ENCODE measurements at regions not wholly inside any gene's neighbourhood (a gene's known extent, or its start where the extent isn't known, plus 50 kb on each side); places are given as distances from the start of the nearest gene placed in this dataset.

- TF ChIP-seq CTCF (IDR thresholded peaks at IDR 0.05) = peak; percentile 64 to 86 (median 80)
- no peak for TF ChIP-seq POLR2A (IDR thresholded peaks at IDR 0.05)
- no peak for TF ChIP-seq POLR2AphosphoS5 (IDR thresholded peaks at IDR 0.05)
- no peak for TF ChIP-seq EP300 (IDR thresholded peaks at IDR 0.05)
Measured at GRCh38 chr1:200488375-200489165, 78.7 kb upstream of the ZNF281 start.

All from gastroesophageal sphincter (tissue), 3 donors.